GM04503 (cell line): ENCODE measurements at regions not wholly inside any gene's neighbourhood (a gene's known extent, or its start where the extent isn't known, plus 50 kb on each side); places are given as distances from the start of the nearest gene placed in this dataset.
"Not testable (repeated sequence)": the region's sequence is repeated elsewhere in the genome, so short reads cannot be mapped to it uniquely, and the experiment has no call there.

ENCODE experiments used
- DNase-seq: peaks from one replicate; pipeline ENCODE4 v3.0.0-alpha.2; 2012; ENCODE audit warnings: low read depth

- DNase-seq = no peak
Observed at GRCh38 chr7:120079704-120080103, 193.3 kb upstream of the KCND2 start.

- DNase-seq = not testable (repeated sequence)
Observed at GRCh38 chr7:120086468-120086867, 186.5 kb upstream of the KCND2 start.

GRCh38 chr7:120089968-120090367 lies 183.0 kb upstream of the KCND2 start:
- DNase-seq = no peak

- DNase-seq = no peak
Observed at GRCh38 chr7:120091807-120092206, 181.2 kb upstream of the KCND2 start.

- DNase-seq = no peak
Observed at GRCh38 chr7:120097020-120097419, 176.0 kb upstream of the KCND2 start.

- no peak for DNase-seq
Observed at GRCh38 chr7:120097774-120098173, 175.2 kb upstream of the KCND2 start.

- DNase-seq = no peak
Observed at GRCh38 chr7:120108376-120108775, 164.6 kb upstream of the KCND2 start.

GRCh38 chr7:120110169-120110568 lies 162.8 kb upstream of the KCND2 start:
- DNase-seq = no peak

GRCh38 chr7:120114626-120115025 lies 158.3 kb upstream of the KCND2 start:
- DNase-seq = no peak

- no peak for DNase-seq
Observed at GRCh38 chr7:120123528-120123927, 149.4 kb upstream of the KCND2 start.

GRCh38 chr7:120131096-120131839 lies 141.7 kb upstream of the KCND2 start:
- no peak for DNase-seq

GRCh38 chr7:120138497-120138896 lies 134.5 kb upstream of the KCND2 start:
- no peak for DNase-seq

GRCh38 chr7:120156476-120156875 lies 116.5 kb upstream of the KCND2 start:
- DNase-seq = no peak

GRCh38 chr7:120160166-120160565 lies 112.8 kb upstream of the KCND2 start:
- no peak for DNase-seq

- no peak for DNase-seq
Observed at GRCh38 chr7:120163449-120163848, 109.5 kb upstream of the KCND2 start.

GRCh38 chr7:120165227-120165626 lies 107.7 kb upstream of the KCND2 start:
- DNase-seq = no peak

- no peak for DNase-seq
Observed at GRCh38 chr7:120168066-120168465, 104.9 kb upstream of the KCND2 start.

GRCh38 chr7:120169996-120170783 lies 102.8 kb upstream of the KCND2 start:
- DNase-seq = no peak

- DNase-seq = no peak
Observed at GRCh38 chr7:120170834-120171233, 102.1 kb upstream of the KCND2 start.

- no peak for DNase-seq
Observed at GRCh38 chr7:120171406-120171805, 101.6 kb upstream of the KCND2 start.

- DNase-seq = no peak
Observed at GRCh38 chr7:120180221-120180620, 92.8 kb upstream of the KCND2 start.

- no peak for DNase-seq
Observed at GRCh38 chr7:120181499-120181898, 91.5 kb upstream of the KCND2 start.

GRCh38 chr7:120184866-120185265 lies 88.1 kb upstream of the KCND2 start:
- no peak for DNase-seq
